ENCODE measurements at regions not wholly inside any gene's neighbourhood (a gene's known extent, or its start where the extent isn't known, plus 50 kb on each side); places are given as distances from the start of the nearest gene placed in this dataset.

- DNase-seq, result no peak
- Histone ChIP-seq H3K9me3 (ENCODE audit: control insufficient read depth, low read length) (no peaks in the 10 kb centered on the region), H3K4me1 (ENCODE audit: control insufficient read depth, insufficient read depth, low read length) (no peaks in the 10 kb centered on the region), H3K9ac (ENCODE audit: extremely low read depth, low read length, poor library complexity, severe bottlenecking) (no peak overlapping the region), H3K27ac (ENCODE audit: low read depth, low read length) (no peak overlapping the region), H3K27me3 (ENCODE audit: control insufficient read depth, insufficient read depth, low read length, poor library complexity, severe bottlenecking) (no peaks in the 10 kb centered on the region), H3K4me3 (ENCODE audit: low read length) (no peak overlapping the region), H3K36me3 (ENCODE audit: control insufficient read depth, insufficient read depth, low read length) (no peaks in the 10 kb centered on the region)
- H3K36me3 Mint-ChIP-seq (ENCODE audit: low read depth), result no peaks in the 10 kb centered on the region
- no peaks in the 10 kb centered on the region for H3K9me3 Mint-ChIP-seq
- H3K27ac Mint-ChIP-seq, result no peak overlapping the region
- no peak for TF ChIP-seq CTCF (conservative IDR thresholded peaks at IDR 0.05)
- whole genome bisulfite sequencing, 2 experiments (ENCODE audit: insufficient coverage in 1 of 2, insufficient read length in 1 of 2), result 67 to 80% methylated on average over 1 of the region's 1 CpG
- no peaks in the 10 kb centered on the region for H3K27me3 Mint-ChIP-seq (ENCODE audit: insufficient read depth)
- peaks cover 2% of the 10 kb centered on the region for H3K4me1 Mint-ChIP-seq
- no peak overlapping the region for H3K4me3 Mint-ChIP-seq
Observed at GRCh38 chr4:166399021-166399420, 526.0 kb downstream of the TLL1 start.

GRCh38 chr4:166400270-166400894 is 527.3 kb downstream of the TLL1 start:
- no peak for TF ChIP-seq CTCF (conservative IDR thresholded peaks at IDR 0.05)
- H3K9ac ChIP-seq (ENCODE audit: extremely low read depth, low read length, poor library complexity, severe bottlenecking), result no peak overlapping the region
- H3K27me3 Mint-ChIP-seq (ENCODE audit: insufficient read depth), result no peaks in the 10 kb centered on the region
- H3K36me3 Mint-ChIP-seq (ENCODE audit: low read depth), result no peaks in the 10 kb centered on the region
- no peaks in the 10 kb centered on the region for H3K27me3 ChIP-seq (ENCODE audit: control insufficient read depth, insufficient read depth, low read length, poor library complexity, severe bottlenecking)
- H3K9me3 ChIP-seq (ENCODE audit: control insufficient read depth, low read length), result no peaks in the 10 kb centered on the region
- H3K27ac ChIP-seq (ENCODE audit: low read depth, low read length), result no peak overlapping the region
- H3K27ac Mint-ChIP-seq, result no peak overlapping the region
- no peak overlapping the region for H3K4me3 ChIP-seq (ENCODE audit: low read length)
- no peaks in the 10 kb centered on the region for H3K36me3 ChIP-seq (ENCODE audit: control insufficient read depth, insufficient read depth, low read length)
- no peak overlapping the region for H3K4me3 Mint-ChIP-seq
- H3K4me1 Mint-ChIP-seq, result peaks cover 2% of the 10 kb centered on the region
- no peaks in the 10 kb centered on the region for H3K9me3 Mint-ChIP-seq
- DNase-seq, result no peak
- 86 to 90% methylated on average over 3 to 5 of the region's 5 CpGs for WGBS, 2 experiments (ENCODE audit: insufficient coverage in 1 of 2, insufficient read length in 1 of 2)
- H3K4me1 ChIP-seq (ENCODE audit: control insufficient read depth, insufficient read depth, low read length), result no peaks in the 10 kb centered on the region

GRCh38 chr4:166413356-166413755 is 540.3 kb downstream of the TLL1 start:
- Histone ChIP-seq H3K27ac (ENCODE audit: low read depth, low read length) (no peak overlapping the region), H3K9me3 (ENCODE audit: control insufficient read depth, low read length) (no peaks in the 10 kb centered on the region), H3K4me1 (ENCODE audit: control insufficient read depth, insufficient read depth, low read length) (no peaks in the 10 kb centered on the region), H3K4me3 (ENCODE audit: low read length) (no peak overlapping the region), H3K27me3 (ENCODE audit: control insufficient read depth, insufficient read depth, low read length, poor library complexity, severe bottlenecking) (no peaks in the 10 kb centered on the region), H3K9ac (ENCODE audit: extremely low read depth, low read length, poor library complexity, severe bottlenecking) (no peak overlapping the region), H3K36me3 (ENCODE audit: control insufficient read depth, insufficient read depth, low read length) (no peaks in the 10 kb centered on the region)
- WGBS, 2 experiments (ENCODE audit: insufficient coverage in 1 of 2, insufficient read length in 1 of 2), result 93% methylated on average over 1 of the region's 1 CpG; no CpG with 5 or more reads in 1 of the 2 experiments
- Mint-ChIP-seq H3K27ac (no peak overlapping the region), H3K4me3 (no peak overlapping the region), H3K36me3 (ENCODE audit: low read depth) (peaks cover 2% of the 10 kb centered on the region), H3K4me1 (no peaks in the 10 kb centered on the region), H3K27me3 (ENCODE audit: insufficient read depth) (no peaks in the 10 kb centered on the region), H3K9me3 (peaks cover 9% of the 10 kb centered on the region)
- DNase-seq, result no peak
- no peak for TF ChIP-seq CTCF (conservative IDR thresholded peaks at IDR 0.05)

All from endodermal cell (in vitro differentiated cells).